HG03196 (cell line): ENCODE measurements at regions not wholly inside any gene's neighbourhood (a gene's known extent, or its start where the extent isn't known, plus 50 kb on each side); places are given as distances from the start of the nearest gene placed in this dataset.

Source experiments
- ATAC-seq: cut with Tn5 transposase; IDR thresholded peaks from one replicate; pipeline ENCODE4 v1.9.1; 2021; ENCODE audit not compliant: unreplicated experiment

DNA sequence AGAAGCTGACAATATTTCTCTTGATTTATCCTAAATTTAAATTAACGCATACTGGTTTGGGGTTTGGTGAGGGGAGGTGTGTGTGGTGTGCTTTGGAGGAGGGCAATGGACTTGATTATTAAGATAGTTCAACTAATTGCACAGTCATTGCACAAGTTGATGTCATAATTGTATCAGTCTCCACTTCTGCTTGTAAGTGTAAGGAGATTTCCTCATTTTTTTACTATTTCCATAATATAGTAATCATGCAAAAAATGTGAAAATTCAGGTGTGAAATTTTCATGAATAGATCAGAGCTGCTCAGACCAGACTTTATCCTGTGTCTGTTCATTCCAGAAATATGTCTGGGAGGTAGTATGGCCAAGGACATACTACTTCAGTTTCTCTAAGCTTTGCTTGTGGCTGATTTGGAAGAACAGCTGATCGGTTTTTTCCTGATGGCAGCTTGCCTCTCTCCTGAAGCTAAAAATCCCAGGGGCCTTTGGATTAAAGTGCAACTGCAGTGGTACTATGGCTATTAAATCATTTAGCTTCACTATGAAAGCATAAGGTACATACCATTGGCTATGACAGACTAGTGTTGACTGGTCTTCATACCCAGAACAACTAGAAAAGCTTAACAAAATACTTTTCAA lies 201.8 kb upstream of the MIR17HG start:
- ATAC-seq, result no peak

DNA sequence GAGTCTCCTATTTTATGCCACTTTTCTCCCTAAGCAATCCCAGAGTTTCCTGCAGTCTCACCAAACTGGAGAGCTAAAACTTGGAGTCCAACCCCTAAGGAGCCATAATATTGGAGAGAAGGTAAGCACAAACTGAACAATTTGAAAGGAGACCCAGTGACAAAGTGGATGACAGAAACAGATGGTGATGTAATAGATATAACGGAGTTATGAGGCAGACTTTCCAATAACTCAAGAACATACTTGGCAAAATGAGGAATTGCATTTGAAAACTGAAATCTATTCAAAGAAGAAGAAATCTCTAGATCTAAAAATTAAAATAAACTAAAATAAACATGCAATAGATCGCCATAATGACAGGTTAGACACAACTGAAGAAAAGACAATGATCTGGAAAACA lies 200.9 kb upstream of the MIR17HG start:
- ATAC-seq, result no peak

DNA sequence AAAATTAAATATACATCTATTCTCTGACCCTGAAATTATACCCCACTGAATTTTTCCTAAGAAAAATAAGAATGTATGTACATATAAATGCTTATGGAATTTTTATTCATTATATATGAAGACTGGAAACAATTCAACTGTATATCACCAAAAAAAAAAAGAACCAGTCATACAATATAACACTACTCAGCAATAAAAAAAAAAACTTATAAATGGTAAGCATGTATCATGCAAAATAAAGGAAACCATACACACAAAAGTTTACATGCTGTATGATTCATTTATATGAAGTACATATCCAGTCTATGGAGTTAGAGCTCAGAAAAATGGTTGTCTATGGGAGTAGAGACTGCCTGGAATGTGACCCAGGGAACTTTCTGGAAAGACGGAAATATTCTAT lies 199.4 kb upstream of the MIR17HG start:
- no peak for ATAC-seq

DNA sequence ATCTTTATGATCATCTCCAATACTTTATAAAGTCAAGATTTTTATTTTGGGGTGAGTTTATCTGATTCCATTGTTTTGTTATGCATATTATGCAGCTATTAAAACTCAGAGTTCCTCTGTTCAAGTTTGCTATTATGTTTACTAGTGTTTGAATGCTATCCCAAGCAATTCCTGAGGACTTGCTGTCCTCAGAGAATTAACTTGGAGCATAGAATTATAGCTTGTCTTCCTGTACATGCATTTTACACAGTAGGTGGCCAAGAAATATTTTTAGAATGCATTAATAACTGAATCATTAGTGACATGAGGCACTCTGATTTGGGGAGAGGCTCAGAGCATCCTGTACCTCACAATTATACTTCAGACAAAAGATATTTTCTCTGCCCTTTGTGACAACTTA lies 195.6 kb upstream of the MIR17HG start:
- no peak for ATAC-seq

DNA sequence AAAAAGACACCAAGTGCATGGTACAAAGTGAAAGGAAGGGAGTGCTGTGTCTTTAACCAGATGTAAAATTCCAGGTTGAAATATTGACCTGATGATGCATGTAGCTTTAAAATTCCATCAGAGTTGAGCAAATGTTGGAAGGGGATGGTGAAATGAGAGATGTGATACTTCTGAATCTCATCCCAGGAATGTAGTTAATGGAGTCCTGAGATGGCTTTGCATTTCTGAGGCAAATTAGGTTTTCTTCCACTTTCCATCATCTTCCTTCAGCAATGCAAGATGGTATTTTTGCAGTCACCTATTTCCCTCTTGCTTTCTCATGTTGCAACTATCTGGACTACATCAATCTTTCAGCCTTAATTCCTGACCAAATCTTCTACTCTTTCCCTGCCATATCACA lies 194.1 kb upstream of the MIR17HG start:
- no peak for ATAC-seq

DNA sequence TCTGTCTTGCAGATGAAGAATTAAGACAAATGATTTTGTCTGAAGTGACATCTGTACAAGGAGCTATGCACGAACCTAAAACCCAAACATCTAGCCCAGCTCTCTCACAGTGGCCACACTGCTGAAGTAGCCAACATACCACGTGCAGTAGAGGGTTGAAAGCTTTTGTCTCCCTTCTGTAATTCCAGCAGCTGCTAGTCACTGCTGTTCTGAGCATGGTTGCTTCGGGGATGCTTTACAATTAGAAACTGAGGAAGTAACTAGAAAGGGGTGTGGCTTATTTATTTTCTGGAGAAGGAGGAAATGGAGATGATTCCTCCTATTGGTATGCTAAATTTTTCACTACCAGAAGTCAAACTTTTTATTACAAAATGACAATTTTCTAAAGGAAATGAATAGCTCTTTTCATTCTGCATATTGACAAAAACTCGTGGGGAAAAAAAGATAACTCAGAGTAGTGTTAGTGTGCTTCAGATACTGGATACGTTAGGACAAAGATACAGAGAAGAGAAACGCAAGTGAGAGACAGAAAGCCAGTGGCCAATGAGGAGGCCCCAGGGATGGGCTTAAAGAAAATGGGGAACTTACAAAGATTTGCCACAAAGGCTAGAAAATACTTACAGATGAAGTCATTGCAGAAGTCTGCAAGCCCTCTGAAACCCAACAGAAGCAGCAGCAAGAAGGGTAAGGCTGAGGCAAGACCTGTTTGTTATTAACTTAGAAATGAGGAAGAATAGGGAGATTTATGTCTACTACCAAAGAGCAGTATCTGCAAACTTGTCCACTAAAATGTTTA lies 192.7 kb upstream of the MIR17HG start:
- ATAC-seq, result no peak

DNA sequence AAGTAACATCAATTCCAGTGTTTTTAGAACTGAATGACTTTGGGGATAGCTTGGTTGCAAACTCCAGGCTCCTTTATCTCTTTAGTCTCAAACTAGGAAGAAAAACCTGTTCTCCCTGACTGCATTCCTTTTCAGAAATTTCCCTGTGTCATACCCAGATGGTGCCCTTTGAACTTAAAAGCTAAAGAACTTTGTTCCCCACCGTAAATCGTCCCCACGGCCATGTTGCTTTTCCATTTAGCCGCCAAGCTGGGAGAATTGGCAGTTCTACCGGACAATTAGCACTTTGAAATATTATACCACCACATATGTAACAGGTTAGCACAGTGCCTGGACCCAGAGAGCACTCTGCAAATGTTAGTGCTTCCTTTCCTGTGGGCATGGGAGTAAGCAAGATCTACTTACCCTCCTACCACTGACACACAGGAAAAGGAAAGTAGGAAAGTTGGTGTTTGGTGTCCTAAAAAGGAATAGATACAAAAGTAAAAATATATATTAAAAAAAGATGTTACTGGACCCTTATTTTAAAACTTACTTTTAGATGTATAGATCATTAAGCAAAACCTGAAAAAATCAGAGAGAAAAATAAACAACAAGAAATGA lies 191.9 kb upstream of the MIR17HG start:
- ATAC-seq, result no peak

DNA sequence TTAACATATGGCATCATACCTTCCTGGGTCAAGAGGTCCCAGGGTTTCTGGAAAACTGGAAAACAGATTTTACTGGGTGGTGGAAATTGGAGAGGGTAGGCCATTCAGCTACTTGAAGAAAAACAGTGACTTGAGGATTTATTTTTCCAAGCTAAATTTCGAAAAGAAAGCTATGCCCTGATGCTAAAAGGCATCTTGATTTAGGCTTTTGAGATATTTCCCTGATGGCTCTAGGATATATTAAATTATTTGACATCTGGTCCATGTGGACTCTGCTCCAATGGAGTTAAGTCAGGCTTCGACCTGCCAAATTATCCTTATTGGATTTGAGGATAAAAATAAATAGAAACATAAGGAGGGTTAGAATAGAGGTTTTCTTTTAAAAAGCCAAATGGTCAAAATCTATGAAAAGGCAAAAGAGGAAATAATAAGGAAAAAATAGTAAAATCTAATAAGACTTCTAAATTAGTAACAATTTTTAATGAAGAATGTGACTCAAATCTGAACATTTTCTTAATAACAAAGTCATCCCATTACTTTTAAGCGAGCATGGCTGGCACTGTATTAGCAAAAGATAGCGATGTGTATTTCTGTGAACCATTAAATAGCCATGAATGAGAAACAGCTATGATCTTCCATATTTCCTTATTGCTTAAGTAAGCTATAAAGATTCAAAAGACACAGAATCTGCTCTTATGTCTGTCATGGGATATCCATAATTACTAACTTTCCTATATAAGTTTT lies 190.0 kb upstream of the MIR17HG start:
- ATAC-seq, result no peak

DNA sequence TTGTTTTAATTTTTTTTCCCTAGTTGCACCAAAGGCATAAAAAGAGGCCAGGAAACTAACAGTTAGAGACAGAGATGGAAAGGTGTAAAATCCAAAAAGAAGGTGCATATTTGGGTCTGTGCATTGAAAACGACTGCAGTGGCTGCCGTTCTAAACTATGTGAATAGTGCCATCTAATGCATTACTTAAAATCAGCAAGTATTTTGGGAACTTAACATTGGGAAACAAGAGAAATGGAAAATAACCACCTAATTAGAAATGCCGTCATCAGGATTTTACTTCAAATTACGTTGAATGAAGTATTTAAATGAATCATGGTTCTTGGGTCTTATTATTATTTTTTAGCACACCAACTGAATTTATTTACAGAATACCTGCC lies 189.5 kb upstream of the MIR17HG start:
- no peak for ATAC-seq

DNA sequence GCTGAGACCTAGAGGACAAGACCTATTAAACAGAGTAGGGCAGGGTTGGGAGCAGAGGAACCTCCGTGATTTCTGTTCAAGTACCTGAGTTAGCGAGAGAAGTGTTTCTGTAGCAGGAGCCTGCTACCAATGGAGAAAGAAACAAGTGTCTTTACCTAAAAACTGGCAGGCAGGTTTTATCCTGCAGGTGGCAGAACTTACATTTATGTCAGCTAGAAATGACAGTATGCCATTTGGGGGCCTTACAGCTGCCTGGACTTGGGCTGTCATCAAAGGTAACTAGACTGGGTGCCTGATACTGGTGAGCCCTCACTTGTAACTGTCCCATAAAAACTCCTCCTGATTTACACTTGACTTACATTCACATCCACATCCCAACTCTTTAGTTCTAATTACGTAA lies 185.3 kb upstream of the MIR17HG start:
- ATAC-seq, result no peak

DNA sequence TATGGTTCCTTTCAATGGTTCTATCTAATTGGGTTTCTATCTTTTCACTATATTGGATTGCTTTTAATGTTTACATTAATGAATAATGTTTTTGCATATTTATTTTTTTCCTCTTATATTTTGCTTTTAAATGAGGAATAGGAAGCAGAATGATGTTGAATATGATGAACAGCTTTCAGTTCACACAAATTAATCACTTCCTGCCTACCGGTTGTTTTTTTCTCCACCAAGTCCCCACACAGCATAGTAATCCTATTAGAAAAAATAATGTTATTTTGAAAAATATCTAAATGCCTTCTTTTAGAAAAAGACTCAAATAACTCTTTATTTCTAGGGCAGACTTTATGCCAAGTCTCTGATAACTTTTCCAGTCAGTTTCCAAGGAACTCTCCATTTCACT lies 184.9 kb upstream of the MIR17HG start:
- ATAC-seq, result no peak

DNA sequence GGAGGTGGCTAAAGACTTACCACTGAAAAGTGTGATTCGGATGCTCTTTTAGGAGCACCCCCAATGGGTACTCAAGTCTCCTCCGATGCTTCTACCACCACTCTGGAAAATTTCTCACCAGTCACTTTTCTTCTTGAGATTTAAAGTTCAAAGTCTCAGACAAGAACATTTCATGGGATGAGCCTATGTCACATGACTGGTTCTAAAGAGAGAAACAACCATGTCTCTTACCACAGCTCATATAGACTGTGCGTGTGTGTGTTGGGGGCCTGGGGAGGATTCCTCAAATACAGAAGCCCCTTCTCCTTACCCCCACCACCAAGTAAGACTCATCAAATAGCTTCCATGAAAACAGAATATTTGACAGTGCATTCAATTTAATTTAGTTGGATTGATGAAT lies 181.7 kb upstream of the MIR17HG start:
- ATAC-seq, result no peak

DNA sequence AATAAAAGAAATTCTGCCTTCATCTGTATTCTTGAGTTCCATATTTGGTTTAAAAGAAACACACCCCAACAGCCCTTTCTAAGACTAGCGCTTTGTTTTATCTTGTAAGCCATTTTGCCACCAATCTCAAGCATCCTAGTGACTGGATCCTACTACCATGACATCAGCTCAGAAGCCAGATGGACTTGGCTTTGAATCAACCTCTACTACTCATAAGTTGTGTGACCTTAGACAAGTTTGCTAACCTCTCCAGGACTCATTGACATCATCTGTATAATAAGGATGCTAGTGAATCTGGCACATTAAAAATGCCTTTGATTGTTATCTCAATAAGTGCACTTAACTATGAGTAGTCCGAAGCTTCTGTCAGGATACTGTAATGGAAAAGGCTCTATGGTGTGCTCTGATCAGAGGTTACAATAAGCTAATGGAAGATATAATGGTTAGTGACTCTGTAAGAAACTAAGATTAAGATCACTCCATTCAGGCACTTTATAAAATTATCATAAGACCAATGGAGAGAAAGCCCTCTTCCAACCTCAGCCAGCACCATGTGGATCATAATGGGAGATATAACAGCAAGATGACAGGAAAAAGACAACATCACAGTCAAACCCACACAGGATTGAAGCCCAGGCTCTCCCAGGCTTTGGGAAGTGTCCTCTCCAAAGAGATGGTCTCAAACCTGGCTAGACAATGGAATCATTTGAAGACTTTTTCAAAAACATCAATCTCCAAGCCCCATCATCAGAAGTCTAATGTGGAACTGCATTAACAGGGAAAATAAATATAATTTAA lies 180.6 kb upstream of the MIR17HG start:
- no peak for ATAC-seq

DNA sequence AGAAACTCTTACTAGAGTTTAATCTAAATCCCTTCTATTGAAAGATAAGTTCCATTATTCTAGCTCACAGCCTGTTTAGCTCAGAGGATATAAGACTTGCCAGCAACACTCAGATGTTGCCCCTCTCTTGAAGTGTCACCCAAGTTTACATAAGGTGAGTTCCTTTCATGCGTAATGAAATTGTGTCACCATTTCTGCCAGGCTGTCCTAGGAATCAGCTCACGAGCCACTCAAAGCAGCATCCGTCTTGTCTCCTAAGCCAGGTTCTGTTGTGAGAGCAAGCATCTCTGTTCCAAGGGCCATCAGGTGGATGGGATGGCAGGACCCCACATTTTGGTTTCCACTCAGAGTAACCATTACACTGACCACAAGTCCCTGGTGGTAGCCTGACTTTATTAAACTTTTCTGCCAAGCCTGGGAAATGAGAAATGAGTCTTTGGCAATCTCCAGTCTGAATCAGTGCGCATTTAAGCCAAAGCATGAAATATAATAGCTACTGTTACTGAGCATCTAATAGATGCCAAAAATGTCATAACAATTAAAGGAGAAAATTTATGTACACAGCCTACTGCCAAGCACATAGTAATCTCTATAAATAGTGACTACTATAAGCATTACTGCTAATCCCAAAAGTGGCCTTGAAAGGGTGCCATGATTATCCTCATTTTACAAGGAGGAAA lies 179.6 kb upstream of the MIR17HG start:
- no peak for ATAC-seq

DNA sequence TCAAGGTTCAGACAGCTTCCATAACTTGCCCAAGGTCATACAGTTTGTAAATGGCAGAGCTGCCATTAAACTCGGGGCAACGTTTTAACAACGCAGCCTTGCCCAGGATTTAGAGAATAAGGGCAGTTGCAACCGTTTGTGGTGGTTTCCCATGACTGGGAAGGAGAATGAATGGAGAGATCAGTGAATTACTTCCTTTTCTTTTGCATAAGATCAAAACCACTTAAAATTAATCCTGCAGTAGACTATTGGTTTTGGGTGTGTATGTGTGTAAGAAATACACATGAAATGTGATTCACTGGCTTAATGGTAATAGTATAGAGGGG lies 179.1 kb upstream of the MIR17HG start:
- ATAC-seq, result no peak

DNA sequence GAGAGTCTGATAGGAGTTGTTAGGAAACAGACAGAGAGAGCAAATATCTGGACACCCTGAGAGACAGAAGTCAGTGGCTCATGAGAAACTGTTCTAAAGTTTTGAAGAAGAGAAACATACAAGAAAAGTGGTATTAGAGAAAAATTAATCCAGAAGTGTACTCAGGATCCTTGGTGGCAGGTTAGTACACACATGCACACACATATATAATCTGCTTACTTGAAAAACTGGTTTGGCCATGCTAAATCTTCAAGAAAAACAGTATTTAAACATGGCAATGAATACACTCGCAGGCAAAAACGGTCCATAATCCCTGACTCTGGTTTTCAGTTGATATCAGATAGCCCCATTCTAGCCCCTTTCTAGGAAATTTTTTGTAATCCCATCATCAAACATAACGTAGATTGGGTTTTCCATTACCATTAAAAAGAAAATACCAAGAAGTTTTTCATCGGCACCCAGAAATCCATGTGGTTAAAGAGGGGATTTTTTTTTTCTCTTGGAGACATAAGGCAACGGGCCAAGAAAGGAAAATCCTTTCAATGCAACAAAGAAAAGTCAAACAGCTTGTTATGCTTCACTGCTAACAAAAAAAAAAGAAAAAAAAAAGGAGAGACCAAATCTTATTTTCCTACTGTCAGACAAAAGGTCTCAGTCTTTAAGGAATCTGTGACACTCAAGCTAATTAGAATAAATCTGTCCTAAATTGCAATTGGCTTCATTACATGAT lies 178.0 kb upstream of the MIR17HG start:
- ATAC-seq, result no peak

DNA sequence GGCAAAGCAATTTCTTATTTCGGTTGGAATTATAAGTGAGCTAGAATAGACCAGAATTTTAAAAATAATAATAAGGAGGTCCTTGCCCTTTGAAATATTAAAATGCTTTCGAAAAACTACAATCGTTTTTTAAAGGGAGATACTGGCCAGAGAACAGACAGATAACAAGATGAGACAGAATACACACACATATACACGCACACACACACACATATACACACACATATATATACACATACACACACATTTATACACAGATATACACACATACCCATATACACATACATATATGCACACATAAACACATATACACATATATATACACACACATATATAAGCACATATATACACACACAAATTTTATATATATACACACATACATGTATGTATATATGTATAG lies 175.3 kb upstream of the MIR17HG start:
- ATAC-seq, result no peak

DNA sequence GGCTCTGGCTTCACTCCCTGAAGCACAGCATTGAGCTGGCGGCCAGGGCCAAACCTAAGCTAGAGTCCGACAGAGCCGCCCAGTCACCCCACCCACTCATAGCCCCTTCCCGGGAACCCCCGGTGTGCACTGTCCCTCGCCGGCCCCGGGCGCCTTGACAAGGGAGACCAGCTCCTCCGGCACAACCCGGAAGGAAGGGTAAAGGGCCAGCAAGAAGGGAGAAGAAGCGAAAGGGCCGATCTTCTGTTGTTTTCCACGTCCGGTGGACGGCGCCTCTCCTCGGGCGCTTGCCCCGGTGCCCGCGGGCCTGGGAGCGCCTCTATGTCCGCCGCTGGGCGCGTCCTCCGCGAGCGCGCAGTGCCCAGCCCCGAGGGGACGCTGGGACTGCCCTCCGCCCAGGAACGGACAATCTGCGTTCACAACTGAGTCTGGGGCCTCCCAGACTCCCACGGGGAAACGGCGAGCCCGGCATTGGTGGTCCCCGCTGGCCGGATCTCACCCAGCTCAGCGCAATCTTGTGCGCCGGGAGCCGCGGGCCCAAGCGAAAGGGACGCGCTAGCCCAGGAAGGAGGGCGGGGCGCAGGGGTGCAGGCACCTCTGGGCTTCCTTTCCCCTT lies 172.5 kb upstream of the MIR17HG start:
- ATAC-seq, result no peak

DNA sequence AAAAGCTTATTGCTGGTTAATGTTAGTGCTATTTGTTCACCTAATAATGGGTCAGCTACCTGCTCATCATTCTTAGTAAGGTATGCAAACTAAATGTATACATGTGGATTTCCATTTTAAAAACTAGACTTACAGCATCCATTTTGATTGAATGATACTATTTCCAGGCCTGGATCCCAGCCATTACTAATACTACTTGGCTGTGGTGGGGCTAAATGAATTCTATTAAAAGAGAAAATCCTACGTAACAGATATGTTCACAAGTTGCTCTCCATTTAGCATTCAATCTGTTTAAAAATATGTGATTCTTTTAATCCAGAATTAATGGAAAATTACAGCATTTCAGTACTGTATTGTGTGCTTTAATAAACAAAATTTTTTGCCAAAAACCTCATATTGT lies 169.4 kb upstream of the MIR17HG start:
- no peak for ATAC-seq

DNA sequence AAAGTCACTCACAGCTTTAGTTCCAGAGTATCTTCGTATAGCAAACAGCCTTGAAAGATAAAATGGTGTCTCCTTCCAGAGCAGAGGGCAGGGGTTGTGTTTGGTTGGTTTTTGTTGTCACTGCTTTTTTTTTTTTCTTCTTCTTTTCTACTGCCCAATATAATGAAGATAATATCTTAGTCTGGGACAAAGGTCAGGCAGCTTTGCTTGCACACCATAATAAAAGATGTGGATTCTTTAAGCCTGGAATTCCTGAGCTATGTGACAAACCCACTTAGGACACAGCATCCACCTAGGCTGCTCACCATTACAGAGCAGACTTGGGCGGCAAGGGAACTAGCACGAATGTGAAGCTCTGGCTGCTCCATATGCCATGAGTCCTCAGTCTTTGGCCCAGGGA lies 165.6 kb upstream of the MIR17HG start:
- no peak for ATAC-seq
